ENCODE measurements at regions not wholly inside any gene's neighbourhood (a gene's known extent, or its start where the extent isn't known, plus 50 kb on each side); places are given as distances from the start of the nearest gene placed in this dataset.

GRCh38 chr1:55735106-55735505, 519.9 kb upstream of the USP24 start:
- no peak for DNase-seq
- ATAC-seq: no peak
- no peaks in the 10 kb centered on the region for H3K4me1 Mint-ChIP-seq
- no peak overlapping the region for H3K27ac Mint-ChIP-seq
- H3K4me3 Mint-ChIP-seq: no peak overlapping the region
- H3K9me3 Mint-ChIP-seq: peaks cover 0 to 4% of the 10 kb centered on the region in 2 donors
- H3K27me3 Mint-ChIP-seq: no peaks in the 10 kb centered on the region

GRCh38 chr1:55726994-55727393, 511.8 kb upstream of the USP24 start:
- no peak for DNase-seq
- H3K9me3 Mint-ChIP-seq: no peaks in the 10 kb centered on the region

GRCh38 chr1:55725378-55725777, 510.2 kb upstream of the USP24 start:
- ATAC-seq: no peak
- Mint-ChIP-seq H3K4me3 (no peak overlapping the region), H3K27ac (no peak overlapping the region), H3K27me3 (peaks cover 15% of the 10 kb centered on the region), H3K4me1 (no peaks in the 10 kb centered on the region), H3K9me3 (no peaks in the 10 kb centered on the region)
- no peak for DNase-seq

More at GRCh38 chr1:55726994-55727393, 511.8 kb upstream of the USP24 start:
- Mint-ChIP-seq H3K27ac (no peak overlapping the region), H3K4me1 (no peaks in the 10 kb centered on the region), H3K4me3 (no peak overlapping the region), H3K27me3 (peaks cover 15% of the 10 kb centered on the region)
- no peak for ATAC-seq

GRCh38 chr1:55724551-55725325, 509.6 kb upstream of the USP24 start:
- Mint-ChIP-seq H3K4me3 (no peak overlapping the region), H3K9me3 (no peaks in the 10 kb centered on the region), H3K27ac (no peak overlapping the region), H3K4me1 (no peaks in the 10 kb centered on the region), H3K27me3 (peaks cover 15% of the 10 kb centered on the region)
- ATAC-seq (no peak), DNase-seq (no peak)

- H3K27me3 Mint-ChIP-seq: peaks cover 7% of the 10 kb centered on the region
- H3K9me3 Mint-ChIP-seq: no peaks in the 10 kb centered on the region
- H3K27ac Mint-ChIP-seq: no peak overlapping the region
- DNase-seq (no peak), ATAC-seq (no peak)
- H3K4me3 Mint-ChIP-seq: no peak overlapping the region
- no peaks in the 10 kb centered on the region for H3K4me1 Mint-ChIP-seq
These were observed 507.8 kb upstream of the USP24 start for GRCh38 chr1:55723001-55723400.

GRCh38 chr1:55720261-55720660, 505.1 kb upstream of the USP24 start:
- ATAC-seq: no peak
- no peak overlapping the region for H3K4me3 Mint-ChIP-seq
- H3K27ac Mint-ChIP-seq: no peak overlapping the region
- no peaks in the 10 kb centered on the region for H3K4me1 Mint-ChIP-seq
- H3K9me3 Mint-ChIP-seq: no peaks in the 10 kb centered on the region
- no peak for DNase-seq
- H3K27me3 Mint-ChIP-seq: peaks cover 10% of the 10 kb centered on the region

GRCh38 chr1:55718758-55719671, 503.9 kb upstream of the USP24 start:
- H3K4me3 Mint-ChIP-seq: no peak overlapping the region
- H3K27ac Mint-ChIP-seq: no peak overlapping the region
- DNase-seq (no peak), ATAC-seq (no peak)
- H3K27me3 Mint-ChIP-seq: peaks cover 13% of the 10 kb centered on the region
- H3K4me1 Mint-ChIP-seq: no peaks in the 10 kb centered on the region
- H3K9me3 Mint-ChIP-seq: no peaks in the 10 kb centered on the region

- H3K27ac Mint-ChIP-seq: no peak overlapping the region
- no peak for ATAC-seq
- H3K27me3 Mint-ChIP-seq: peaks cover 6% of the 10 kb centered on the region
- no peak overlapping the region for H3K4me3 Mint-ChIP-seq
- no peaks in the 10 kb centered on the region for H3K4me1 Mint-ChIP-seq
- H3K9me3 Mint-ChIP-seq: no peaks in the 10 kb centered on the region
- no peak for DNase-seq
These were observed 501.9 kb upstream of the USP24 start for GRCh38 chr1:55717111-55717510.

- no peak for DNase-seq
- no peak for ATAC-seq
These were observed 501.4 kb upstream of the USP24 start for GRCh38 chr1:55716610-55717009.

GRCh38 chr1:55716151-55716550, 501.0 kb upstream of the USP24 start:
- H3K4me1 Mint-ChIP-seq: no peaks in the 10 kb centered on the region
- no peak for ATAC-seq
- no peak for DNase-seq
- no peak overlapping the region for H3K4me3 Mint-ChIP-seq
- no peaks in the 10 kb centered on the region for H3K9me3 Mint-ChIP-seq
- H3K27me3 Mint-ChIP-seq: peaks cover 6% of the 10 kb centered on the region
- H3K27ac Mint-ChIP-seq: no peak overlapping the region

More at GRCh38 chr1:55716610-55717009, 501.4 kb upstream of the USP24 start:
- no peak overlapping the region for H3K27ac Mint-ChIP-seq
- H3K4me3 Mint-ChIP-seq: no peak overlapping the region
- no peaks in the 10 kb centered on the region for H3K4me1 Mint-ChIP-seq
- H3K27me3 Mint-ChIP-seq: peaks cover 6% of the 10 kb centered on the region
- no peaks in the 10 kb centered on the region for H3K9me3 Mint-ChIP-seq

- Mint-ChIP-seq H3K9me3 (no peaks in the 10 kb centered on the region), H3K27ac (no peak overlapping the region), H3K4me1 (no peaks in the 10 kb centered on the region), H3K27me3 (peaks cover 6% of the 10 kb centered on the region), H3K4me3 (no peak overlapping the region)
- no peak for DNase-seq
- ATAC-seq: no peak
These were observed 499.1 kb upstream of the USP24 start for GRCh38 chr1:55714230-55714629.

GRCh38 chr1:55713516-55713915, 498.4 kb upstream of the USP24 start:
- DNase-seq: no peak
- H3K9me3 Mint-ChIP-seq: no peaks in the 10 kb centered on the region
- ATAC-seq: no peak
- no peak overlapping the region for H3K4me3 Mint-ChIP-seq
- peaks cover 6% of the 10 kb centered on the region for H3K27me3 Mint-ChIP-seq
- H3K27ac Mint-ChIP-seq: no peak overlapping the region
- no peaks in the 10 kb centered on the region for H3K4me1 Mint-ChIP-seq

GRCh38 chr1:55712148-55712547, 497.0 kb upstream of the USP24 start:
- H3K27me3 Mint-ChIP-seq: peaks cover 6% of the 10 kb centered on the region
- DNase-seq: no peak
- no peak overlapping the region for H3K27ac Mint-ChIP-seq
- ATAC-seq: no peak
- H3K9me3 Mint-ChIP-seq: no peaks in the 10 kb centered on the region
- H3K4me1 Mint-ChIP-seq: no peaks in the 10 kb centered on the region
- H3K4me3 Mint-ChIP-seq: no peak overlapping the region

- H3K4me3 Mint-ChIP-seq: no peak overlapping the region
- no peaks in the 10 kb centered on the region for H3K9me3 Mint-ChIP-seq
- no peak for ATAC-seq
- DNase-seq: no peak
- no peaks in the 10 kb centered on the region for H3K27me3 Mint-ChIP-seq
- H3K27ac Mint-ChIP-seq: no peak overlapping the region
- H3K4me1 Mint-ChIP-seq: no peaks in the 10 kb centered on the region
These were observed 493.6 kb upstream of the USP24 start for GRCh38 chr1:55708781-55709180.

GRCh38 chr1:55707846-55708245, 492.7 kb upstream of the USP24 start:
- H3K4me3 Mint-ChIP-seq: no peak overlapping the region
- H3K27ac Mint-ChIP-seq: no peak overlapping the region
- DNase-seq (no peak), ATAC-seq (no peak)
- no peaks in the 10 kb centered on the region for H3K27me3 Mint-ChIP-seq
- H3K9me3 Mint-ChIP-seq: no peaks in the 10 kb centered on the region
- H3K4me1 Mint-ChIP-seq: no peaks in the 10 kb centered on the region

GRCh38 chr1:55707196-55707595, 492.0 kb upstream of the USP24 start:
- Mint-ChIP-seq H3K4me3 (no peak overlapping the region), H3K27ac (no peak overlapping the region), H3K4me1 (no peaks in the 10 kb centered on the region), H3K9me3 (no peaks in the 10 kb centered on the region), H3K27me3 (no peaks in the 10 kb centered on the region)
- DNase-seq (no peak), ATAC-seq (no peak)
